ENCODE measurements at regions not wholly inside any gene's neighbourhood (a gene's known extent, or its start where the extent isn't known, plus 50 kb on each side); places are given as distances from the start of the nearest gene placed in this dataset.

DNA sequence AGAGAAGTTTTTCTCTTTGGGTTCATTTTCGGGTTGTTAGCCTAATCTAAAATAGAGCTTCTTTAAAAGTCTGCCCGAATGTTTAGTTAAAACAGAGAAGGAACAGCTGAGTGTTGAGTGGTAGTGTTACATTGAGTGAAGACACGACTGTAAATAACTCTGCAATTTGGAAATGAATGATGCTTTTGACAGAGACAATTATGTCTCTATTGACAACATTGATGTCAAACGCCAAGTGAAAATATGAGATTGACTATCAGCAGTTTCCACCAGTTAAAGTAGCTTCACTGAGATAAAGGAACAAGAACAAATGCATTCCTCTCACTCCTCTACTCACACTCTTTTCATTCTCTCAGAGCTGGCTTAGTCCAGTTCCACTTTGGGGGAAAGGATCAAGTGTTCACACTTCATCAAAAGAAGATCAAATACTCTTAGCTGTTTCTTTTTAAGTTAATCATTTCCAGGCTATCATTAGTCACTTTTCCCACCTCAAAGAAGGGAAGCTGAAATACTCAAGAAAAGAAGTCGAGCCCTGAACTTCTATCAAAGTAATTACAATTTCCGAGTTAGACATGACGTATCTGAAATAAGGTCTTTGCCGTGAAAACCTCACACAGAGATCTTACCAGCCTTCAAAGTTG lies 399.1 kb upstream of the DPH6 start:
- TF ChIP-seq, protein P1, sequence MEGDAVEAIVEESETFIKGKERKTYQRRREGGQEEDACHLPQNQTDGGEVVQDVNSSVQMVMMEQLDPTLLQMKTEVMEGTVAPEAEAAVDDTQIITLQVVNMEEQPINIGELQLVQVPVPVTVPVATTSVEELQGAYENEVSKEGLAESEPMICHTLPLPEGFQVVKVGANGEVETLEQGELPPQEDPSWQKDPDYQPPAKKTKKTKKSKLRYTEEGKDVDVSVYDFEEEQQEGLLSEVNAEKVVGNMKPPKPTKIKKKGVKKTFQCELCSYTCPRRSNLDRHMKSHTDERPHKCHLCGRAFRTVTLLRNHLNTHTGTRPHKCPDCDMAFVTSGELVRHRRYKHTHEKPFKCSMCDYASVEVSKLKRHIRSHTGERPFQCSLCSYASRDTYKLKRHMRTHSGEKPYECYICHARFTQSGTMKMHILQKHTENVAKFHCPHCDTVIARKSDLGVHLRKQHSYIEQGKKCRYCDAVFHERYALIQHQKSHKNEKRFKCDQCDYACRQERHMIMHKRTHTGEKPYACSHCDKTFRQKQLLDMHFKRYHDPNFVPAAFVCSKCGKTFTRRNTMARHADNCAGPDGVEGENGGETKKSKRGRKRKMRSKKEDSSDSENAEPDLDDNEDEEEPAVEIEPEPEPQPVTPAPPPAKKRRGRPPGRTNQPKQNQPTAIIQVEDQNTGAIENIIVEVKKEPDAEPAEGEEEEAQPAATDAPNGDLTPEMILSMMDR (IDR thresholded peaks at IDR 0.05): no peak
- no peak for TF ChIP-seq EZH2 (IDR thresholded peaks at IDR 0.05; ENCODE audit: borderline replicate concordance, insufficient read depth, low read depth, low read length, poor library complexity, severe bottlenecking)
